Effector memory CD8-positive, alpha-beta T cell (primary cell): ENCODE measurements at regions not wholly inside any gene's neighbourhood (a gene's known extent, or its start where the extent isn't known, plus 50 kb on each side); places are given as distances from the start of the nearest gene placed in this dataset.

Experiments used
- ATAC-seq: fragments of 150-1000 bp; cut with Tn5 transposase; replicated peaks from 2 replicates; pipeline ENCODE4 v1.10.0; 2021; ENCODE audit warnings: mild to moderate bottlenecking, moderate library complexity
- DNase-seq, 3 experiments: peaks; one replicate each; pipeline ENCODE4 v3.0.0; 2021
- H3K27ac Mint-ChIP-seq, 2 donors: one replicate each; pipeline ENCODE4 v1.8.0; 2022; ENCODE audit warnings: mild to moderate bottlenecking in 2 of 2, mixed read lengths in 2 of 2, moderate library complexity in 2 of 2
- H3K27me3 Mint-ChIP-seq, 2 donors: one replicate each; pipeline ENCODE4 v1.8.0; 2022; ENCODE audit warnings: mixed read lengths in 2 of 2
- H3K36me3 Mint-ChIP-seq: one replicate; pipeline ENCODE4 v1.8.0; 2022; ENCODE audit warnings: mild to moderate bottlenecking, moderate library complexity, mixed read lengths; ENCODE audit not compliant: insufficient read depth
- H3K4me1 Mint-ChIP-seq, 2 donors: one replicate each; pipeline ENCODE4 v1.8.0; 2022; ENCODE audit warnings: low read depth in 2 of 2, mixed read lengths in 2 of 2
- H3K4me3 Mint-ChIP-seq, 2 donors: one replicate each; pipeline ENCODE4 v1.8.0; 2022; ENCODE audit warnings: mild to moderate bottlenecking in 2 of 2, mixed read lengths in 2 of 2, moderate library complexity in 2 of 2
- H3K9me3 Mint-ChIP-seq, 2 donors: one replicate each; pipeline ENCODE4 v1.8.0; 2022; ENCODE audit warnings: mixed read lengths in 2 of 2

DNA sequence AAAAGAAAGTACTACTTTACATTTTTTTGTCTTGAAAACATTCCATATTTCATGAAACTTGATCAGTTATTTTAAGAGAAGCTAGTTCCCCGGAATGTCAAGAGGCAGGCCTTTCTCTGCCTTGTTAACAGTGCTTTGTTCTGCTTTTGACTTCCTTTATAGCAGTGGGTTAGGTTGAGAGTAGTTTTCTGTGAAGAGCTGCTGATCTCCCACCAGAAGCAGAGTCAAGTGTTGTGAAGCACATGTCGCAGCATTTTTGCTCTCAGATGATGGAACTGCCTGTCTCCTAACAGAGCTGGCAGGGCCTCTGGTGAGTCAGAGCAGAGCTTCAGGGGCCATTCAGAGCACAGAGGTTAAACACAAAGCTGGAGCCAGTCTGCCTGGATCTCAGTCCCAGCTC is 871.8 kb downstream of the SLC4A3 start:
- H3K27ac Mint-ChIP-seq = no peak overlapping the region
- no peaks in the 10 kb centered on the region for H3K27me3 Mint-ChIP-seq
- H3K9me3 Mint-ChIP-seq = peaks cover 0 to 1% of the 10 kb centered on the region in 2 donors
- H3K4me1 Mint-ChIP-seq = no peaks in the 10 kb centered on the region
- ATAC-seq (no peak), DNase-seq (no peak)
- H3K36me3 Mint-ChIP-seq = no peaks in the 10 kb centered on the region
- no peak overlapping the region for H3K4me3 Mint-ChIP-seq

DNA sequence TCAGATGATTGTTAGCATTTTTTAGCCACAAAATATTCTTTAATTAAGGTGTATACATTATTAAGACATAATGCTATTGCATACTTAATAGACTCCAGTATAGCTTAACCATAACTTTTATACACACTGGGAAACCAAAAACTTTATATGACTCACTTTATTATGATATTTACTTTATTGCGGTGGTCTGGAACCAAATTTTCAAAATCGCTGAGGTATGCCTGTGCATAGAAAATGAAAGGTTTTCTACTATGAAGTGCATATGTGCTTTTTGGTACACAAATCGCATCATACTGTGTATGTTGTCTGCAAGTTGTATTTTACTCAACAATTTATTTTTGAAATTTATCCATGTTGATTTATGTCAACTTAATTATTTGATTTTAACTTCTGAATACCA is 875.1 kb downstream of the SLC4A3 start:
- H3K36me3 Mint-ChIP-seq = no peaks in the 10 kb centered on the region
- ATAC-seq = no peak
- DNase-seq = no peak
- no peaks in the 10 kb centered on the region for H3K4me1 Mint-ChIP-seq
- H3K9me3 Mint-ChIP-seq = peaks cover 0 to 2% of the 10 kb centered on the region in 2 donors
- H3K4me3 Mint-ChIP-seq = no peak overlapping the region
- H3K27me3 Mint-ChIP-seq = no peaks in the 10 kb centered on the region
- H3K27ac Mint-ChIP-seq = no peak overlapping the region

DNA sequence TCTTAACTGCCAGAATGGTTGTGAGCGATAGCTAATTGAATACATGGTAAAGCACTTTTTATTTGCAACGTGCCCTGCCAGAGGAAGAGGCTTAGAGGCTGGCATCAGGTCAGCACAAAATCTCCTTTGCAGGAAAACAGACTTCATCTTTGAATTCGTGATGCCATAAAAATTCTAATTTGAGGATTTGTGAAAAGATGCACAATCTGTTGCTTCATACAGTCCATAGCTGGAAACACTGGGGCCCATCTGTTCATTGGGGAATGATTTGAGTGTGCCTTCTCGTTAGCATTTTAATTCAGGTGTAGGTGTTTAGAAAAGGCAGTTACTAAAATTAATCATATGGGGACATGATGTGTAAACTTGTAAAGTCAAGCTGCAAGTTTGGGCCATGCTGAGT is 876.0 kb downstream of the SLC4A3 start:
- Mint-ChIP-seq H3K27ac (no peak overlapping the region), H3K27me3 (no peaks in the 10 kb centered on the region), H3K9me3 (peaks cover 0 to 4% of the 10 kb centered on the region in 2 donors), H3K4me3 (no peak overlapping the region), H3K36me3 (no peaks in the 10 kb centered on the region), H3K4me1 (no peaks in the 10 kb centered on the region)
- DNase-seq (no peak), ATAC-seq (no peak)

DNA sequence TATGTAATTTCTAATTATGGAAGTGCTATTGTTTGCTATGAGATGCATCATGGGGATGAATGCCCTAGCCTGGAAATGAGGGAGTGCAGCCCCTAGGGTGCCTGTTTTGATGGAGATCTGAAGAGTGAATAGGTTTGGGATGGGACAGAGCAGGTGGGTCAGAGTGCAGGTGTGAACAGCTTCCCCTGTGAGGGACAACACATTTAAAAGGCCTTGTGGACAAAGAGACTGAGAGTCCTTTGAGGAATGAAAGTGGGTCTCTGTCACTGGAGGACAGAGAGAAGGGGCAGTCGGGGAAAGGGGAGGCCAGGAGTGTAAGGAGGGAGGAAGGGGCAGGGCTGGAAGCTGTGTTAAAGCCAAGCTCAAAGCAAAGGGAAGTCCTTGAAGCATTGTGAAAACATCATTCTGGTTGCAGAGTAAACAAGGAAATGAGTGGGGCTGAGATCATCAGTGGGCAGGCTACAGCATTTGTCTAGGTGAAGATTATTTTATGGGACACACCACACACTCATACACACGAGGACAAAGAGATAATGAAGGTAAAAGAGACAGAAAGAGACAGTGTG is 877.6 kb downstream of the SLC4A3 start:
- no peaks in the 10 kb centered on the region for H3K36me3 Mint-ChIP-seq
- H3K4me1 Mint-ChIP-seq = no peaks in the 10 kb centered on the region
- no peak overlapping the region for H3K27ac Mint-ChIP-seq
- no peaks in the 10 kb centered on the region for H3K27me3 Mint-ChIP-seq
- peaks cover 0 to 4% of the 10 kb centered on the region in 2 donors for H3K9me3 Mint-ChIP-seq
- ATAC-seq = no peak
- no peak overlapping the region for H3K4me3 Mint-ChIP-seq
- no peak for DNase-seq

DNA sequence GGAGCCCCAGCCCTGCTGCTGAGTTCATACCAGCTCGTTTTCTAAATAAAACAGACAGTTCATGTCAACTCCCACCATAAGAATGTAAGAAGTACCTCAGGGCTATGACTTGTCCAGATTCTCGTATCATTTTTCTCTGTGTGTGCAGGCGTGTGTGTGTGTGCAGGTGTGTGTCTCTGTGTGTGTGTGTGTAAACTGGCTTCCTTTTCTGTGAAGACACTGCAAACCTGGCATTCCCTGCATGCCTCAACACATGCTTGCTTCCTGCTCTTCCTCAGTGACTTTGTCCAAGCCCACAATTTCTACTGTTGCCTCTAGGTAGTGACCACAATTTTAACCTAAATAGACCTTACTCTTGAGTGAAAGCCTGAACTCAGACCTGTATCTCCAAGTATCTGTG is 879.0 kb downstream of the SLC4A3 start:
- DNase-seq = no peak
- no peak for ATAC-seq
- peaks cover 0 to 4% of the 10 kb centered on the region in 2 donors for H3K9me3 Mint-ChIP-seq
- no peaks in the 10 kb centered on the region for H3K27me3 Mint-ChIP-seq
- H3K27ac Mint-ChIP-seq = no peak overlapping the region
- H3K36me3 Mint-ChIP-seq = no peaks in the 10 kb centered on the region
- no peak overlapping the region for H3K4me3 Mint-ChIP-seq
- H3K4me1 Mint-ChIP-seq = no peaks in the 10 kb centered on the region

DNA sequence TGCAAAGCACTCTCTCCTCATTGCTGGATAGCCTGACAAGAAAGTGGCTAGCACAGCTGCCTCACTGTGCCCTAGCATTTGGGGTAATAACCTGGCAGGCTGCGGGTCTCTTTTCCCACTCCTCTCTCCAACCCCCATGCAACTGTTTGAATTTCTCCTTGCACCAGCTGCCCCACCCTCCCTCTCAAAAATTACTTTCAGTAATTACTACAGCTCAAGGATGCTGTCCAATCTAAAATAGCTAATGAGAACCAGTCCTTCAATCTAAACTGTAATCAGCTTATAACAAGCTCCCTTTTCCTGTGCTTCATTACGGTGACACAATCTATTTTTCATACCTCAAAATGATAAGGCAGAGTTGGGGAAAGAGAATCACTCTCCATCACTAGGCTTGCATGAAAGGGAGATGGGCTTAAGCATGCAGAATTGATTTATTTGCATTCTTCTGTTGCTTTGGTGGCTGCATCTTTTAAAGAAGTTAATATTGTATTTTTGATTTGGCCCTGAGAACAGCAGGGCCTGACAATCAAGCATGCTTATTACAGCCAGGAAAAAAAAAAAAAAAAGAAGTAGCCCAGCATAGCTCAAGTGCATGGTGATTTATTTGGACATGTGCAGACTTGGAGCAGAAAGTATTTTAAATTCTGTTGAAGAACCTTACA is 881.8 kb downstream of the SLC4A3 start:
- Mint-ChIP-seq H3K36me3 (no peaks in the 10 kb centered on the region), H3K4me3 (no peak overlapping the region), H3K4me1 (no peaks in the 10 kb centered on the region), H3K9me3 (peaks cover 4 to 8% of the 10 kb centered on the region in 2 donors), H3K27me3 (no peaks in the 10 kb centered on the region), H3K27ac (no peak overlapping the region)
- ATAC-seq (no peak), DNase-seq (no peak)

DNA sequence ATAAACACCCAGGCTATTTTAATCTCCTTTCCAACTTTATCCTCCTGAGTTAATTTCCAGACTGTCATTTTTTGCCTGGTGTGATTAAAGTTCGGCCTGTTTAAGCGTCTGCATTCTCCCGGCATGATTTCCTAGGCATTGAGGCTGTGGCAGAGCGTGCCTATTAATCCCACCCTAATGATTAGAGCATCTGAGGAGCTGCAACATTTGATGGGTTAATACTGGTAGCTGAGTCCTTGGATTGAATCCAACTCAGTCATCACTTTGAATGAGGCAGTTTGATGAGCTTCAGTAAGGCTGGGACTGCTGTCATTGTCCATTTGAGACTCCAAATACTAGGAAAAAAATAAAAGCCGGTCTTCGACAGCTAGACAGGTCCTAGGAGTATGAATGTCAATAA is 882.5 kb downstream of the SLC4A3 start:
- Mint-ChIP-seq H3K36me3 (no peaks in the 10 kb centered on the region), H3K9me3 (peaks cover 4 to 8% of the 10 kb centered on the region in 2 donors), H3K27me3 (no peaks in the 10 kb centered on the region), H3K4me3 (no peak overlapping the region), H3K4me1 (no peaks in the 10 kb centered on the region), H3K27ac (no peak overlapping the region)
- no peak for ATAC-seq
- no peak for DNase-seq

DNA sequence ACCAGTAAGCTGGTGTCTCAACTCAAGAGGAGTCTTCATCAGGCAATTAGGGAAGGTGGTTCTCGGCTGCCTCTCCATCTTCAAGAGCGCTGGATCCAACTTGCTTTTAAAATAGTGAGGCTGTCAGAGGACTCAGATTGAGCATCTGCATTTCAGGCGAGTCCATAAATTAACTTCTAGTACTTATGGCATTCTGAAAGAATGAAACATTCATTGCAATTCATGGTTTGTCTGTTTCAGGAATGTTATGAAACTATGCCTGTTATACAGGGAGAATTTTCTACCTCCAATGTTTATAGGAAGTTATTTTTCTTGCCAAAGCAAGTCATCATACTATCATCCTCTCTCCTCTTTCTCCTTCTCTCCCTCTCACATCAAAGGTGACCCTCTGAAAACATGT is 883.2 kb downstream of the SLC4A3 start:
- Mint-ChIP-seq H3K4me1 (no peaks in the 10 kb centered on the region), H3K36me3 (no peaks in the 10 kb centered on the region), H3K9me3 (peaks cover 4 to 8% of the 10 kb centered on the region in 2 donors), H3K27ac (no peak overlapping the region), H3K27me3 (no peaks in the 10 kb centered on the region), H3K4me3 (no peak overlapping the region)
- ATAC-seq (no peak), DNase-seq (no peak)

DNA sequence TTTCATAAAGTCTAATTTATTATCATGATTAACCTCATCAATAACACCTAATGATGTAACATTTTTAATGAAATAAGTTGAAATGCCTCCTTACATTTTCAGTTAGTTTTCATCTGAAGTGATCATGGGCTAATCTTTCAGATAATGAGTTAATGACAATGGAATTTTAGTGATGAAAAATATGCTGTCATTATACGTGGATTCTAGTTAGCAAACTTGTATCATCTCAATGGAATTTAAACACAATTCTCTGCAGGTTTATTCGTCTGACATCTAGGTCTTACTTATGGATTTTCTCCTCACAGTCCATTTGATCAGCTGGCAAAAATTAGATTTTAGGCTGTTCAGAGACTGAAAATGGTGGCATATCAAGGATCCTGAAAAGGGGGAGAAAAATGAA is 885.0 kb downstream of the SLC4A3 start:
- no peaks in the 10 kb centered on the region for H3K4me1 Mint-ChIP-seq
- H3K27ac Mint-ChIP-seq = no peak overlapping the region
- peaks cover 4 to 8% of the 10 kb centered on the region in 2 donors for H3K9me3 Mint-ChIP-seq
- no peak overlapping the region for H3K4me3 Mint-ChIP-seq
- H3K27me3 Mint-ChIP-seq = no peaks in the 10 kb centered on the region
- DNase-seq (no peak), ATAC-seq (no peak)
- no peaks in the 10 kb centered on the region for H3K36me3 Mint-ChIP-seq

DNA sequence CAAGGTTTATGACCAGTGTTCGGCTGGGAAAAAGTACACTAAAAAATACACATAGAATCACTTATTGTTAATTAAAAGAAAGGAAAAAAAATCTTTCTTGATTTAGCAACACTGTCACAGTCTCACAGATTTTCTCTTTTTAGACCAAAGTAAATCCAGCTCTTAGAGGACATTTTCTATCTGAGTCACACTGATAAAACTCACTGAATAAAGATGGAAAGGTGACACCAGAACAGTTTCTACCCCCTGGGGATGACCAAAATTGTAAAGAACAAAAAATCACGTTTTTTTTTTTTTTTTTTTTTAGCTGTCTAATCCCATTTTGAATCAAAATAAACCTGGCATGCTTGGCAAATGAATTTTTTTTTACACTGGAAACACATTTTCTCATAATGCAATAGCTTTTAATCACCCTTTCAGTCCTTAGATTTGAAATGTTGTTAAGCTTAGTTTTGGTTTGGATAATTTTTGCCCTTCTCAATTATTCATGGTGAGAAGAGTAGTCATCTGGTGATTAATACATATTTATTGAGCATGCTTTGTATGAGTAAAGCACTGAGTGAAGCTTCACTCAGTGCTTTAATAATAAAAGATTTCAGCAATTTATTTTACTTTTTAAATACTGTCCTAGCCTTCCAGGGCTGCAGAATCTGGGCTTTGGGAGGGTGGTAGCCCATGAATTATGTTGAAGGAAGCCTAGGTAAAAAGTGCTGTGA is 886.3 kb downstream of the SLC4A3 start:
- no peaks in the 10 kb centered on the region for H3K4me1 Mint-ChIP-seq
- H3K27me3 Mint-ChIP-seq = no peaks in the 10 kb centered on the region
- DNase-seq (no peak), ATAC-seq (no peak)
- peaks cover 1 to 8% of the 10 kb centered on the region in 2 donors for H3K9me3 Mint-ChIP-seq
- no peaks in the 10 kb centered on the region for H3K36me3 Mint-ChIP-seq
- no peak overlapping the region for H3K4me3 Mint-ChIP-seq
- no peak overlapping the region for H3K27ac Mint-ChIP-seq

DNA sequence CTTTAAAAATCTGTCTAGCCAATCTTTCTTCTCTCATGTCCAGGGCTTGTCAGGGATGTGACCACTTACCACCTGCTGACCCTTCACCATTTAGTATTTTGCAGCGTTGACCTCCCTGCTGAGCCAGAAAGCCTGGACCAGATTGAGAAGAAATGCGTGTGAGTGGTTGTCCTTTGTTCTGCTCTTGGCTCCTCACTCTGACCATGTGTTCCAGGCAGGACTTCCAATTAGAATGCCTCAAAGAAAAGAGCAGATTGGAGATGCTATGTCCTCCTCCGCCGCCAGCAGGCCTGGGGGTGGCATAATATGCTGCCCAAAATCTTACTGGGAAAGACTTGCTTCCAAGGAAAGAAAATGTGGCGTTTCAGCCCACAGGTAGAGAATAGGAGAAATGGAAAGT is 894.1 kb downstream of the SLC4A3 start:
- no peaks in the 10 kb centered on the region for H3K36me3 Mint-ChIP-seq
- H3K27me3 Mint-ChIP-seq = no peaks in the 10 kb centered on the region
- no peak overlapping the region for H3K27ac Mint-ChIP-seq
- no peaks in the 10 kb centered on the region for H3K4me1 Mint-ChIP-seq
- no peaks in the 10 kb centered on the region for H3K9me3 Mint-ChIP-seq
- no peak for DNase-seq
- no peak overlapping the region for H3K4me3 Mint-ChIP-seq
- no peak for ATAC-seq

DNA sequence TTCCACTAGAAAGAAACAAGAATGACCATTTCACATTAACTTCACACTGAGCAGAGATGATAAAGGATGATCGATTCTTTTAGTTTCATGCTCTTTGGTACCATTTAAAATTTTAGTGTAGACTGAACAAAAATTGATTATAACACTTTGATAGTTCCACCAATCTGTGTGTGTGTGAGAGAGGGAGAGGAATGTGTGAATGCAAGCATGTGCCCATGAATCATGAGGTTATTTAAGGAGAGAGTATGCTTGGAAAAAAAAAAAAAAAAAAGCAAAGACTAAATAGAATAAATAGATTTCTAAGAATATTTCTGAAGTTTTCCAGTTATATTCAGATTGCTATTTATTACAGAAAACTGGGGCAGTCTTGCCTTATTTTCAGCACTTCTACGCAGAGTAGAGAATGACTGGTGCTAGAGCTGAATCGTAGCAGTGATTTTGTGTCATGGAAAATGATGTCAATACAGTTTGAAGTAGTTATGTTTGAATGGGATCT is 900.8 kb downstream of the SLC4A3 start:
- ATAC-seq (no peak), DNase-seq (no peak)
- peaks cover 6 to 7% of the 10 kb centered on the region in 2 donors for H3K9me3 Mint-ChIP-seq
- H3K27me3 Mint-ChIP-seq = no peaks in the 10 kb centered on the region
- no peaks in the 10 kb centered on the region for H3K36me3 Mint-ChIP-seq
- no peak overlapping the region for H3K27ac Mint-ChIP-seq
- no peaks in the 10 kb centered on the region for H3K4me1 Mint-ChIP-seq
- H3K4me3 Mint-ChIP-seq = no peak overlapping the region

DNA sequence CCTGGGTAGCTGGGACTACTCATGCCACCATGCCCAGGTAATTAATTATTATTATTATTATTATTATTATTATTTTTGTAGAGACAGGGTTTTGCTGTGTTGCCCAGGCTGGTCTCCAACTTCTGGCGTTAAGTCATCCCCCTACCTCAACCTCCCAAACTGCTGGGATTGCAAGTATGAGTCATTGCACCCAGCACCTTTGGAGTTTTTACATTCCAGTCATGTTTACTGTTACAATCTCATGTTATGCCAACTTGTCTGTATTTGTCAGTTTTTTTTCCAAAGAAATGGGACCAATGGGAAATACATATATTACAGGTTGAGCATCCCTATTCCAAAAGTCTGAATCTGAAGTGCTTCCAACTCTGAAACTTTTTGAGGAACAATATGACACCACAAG is 903.8 kb downstream of the SLC4A3 start:
- H3K4me3 Mint-ChIP-seq = no peak overlapping the region
- H3K27me3 Mint-ChIP-seq = no peaks in the 10 kb centered on the region
- H3K36me3 Mint-ChIP-seq = no peaks in the 10 kb centered on the region
- no peak for DNase-seq
- peaks cover 7 to 8% of the 10 kb centered on the region in 2 donors for H3K9me3 Mint-ChIP-seq
- H3K27ac Mint-ChIP-seq = no peak overlapping the region
- no peak for ATAC-seq
- no peaks in the 10 kb centered on the region for H3K4me1 Mint-ChIP-seq

DNA sequence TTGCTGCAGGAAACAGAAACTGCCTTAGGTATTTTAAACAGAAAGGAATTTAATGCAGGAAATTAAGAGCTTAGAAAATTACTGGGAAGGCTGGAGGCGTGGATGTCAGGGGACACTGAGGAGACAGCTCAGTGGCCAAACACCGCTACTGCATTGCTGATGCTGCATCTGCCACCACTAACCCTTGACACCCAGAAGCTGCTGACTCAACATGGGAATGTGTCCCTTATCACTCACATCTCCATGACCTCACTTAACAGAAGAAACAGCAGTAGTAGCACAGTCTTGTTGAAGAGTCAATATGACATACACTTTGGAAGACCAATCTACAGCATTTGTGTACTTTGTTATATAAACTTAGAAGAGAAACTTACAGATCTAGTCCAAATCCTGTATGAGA is 906.1 kb downstream of the SLC4A3 start:
- Mint-ChIP-seq H3K27ac (no peak overlapping the region), H3K4me1 (no peaks in the 10 kb centered on the region), H3K36me3 (no peaks in the 10 kb centered on the region), H3K9me3 (peaks cover 6 to 7% of the 10 kb centered on the region in 2 donors), H3K27me3 (no peaks in the 10 kb centered on the region), H3K4me3 (no peak overlapping the region)
- ATAC-seq = no peak
- DNase-seq = no peak
